Head of caudate nucleus (tissue), 42 donors: ENCODE measurements at regions not wholly inside any gene's neighbourhood (a gene's known extent, or its start where the extent isn't known, plus 50 kb on each side); places are given as distances from the start of the nearest gene placed in this dataset.

ENCODE experiments used
- DNase-seq, 42 donors: peaks; one replicate each; pipeline versions ENCODE4 v3.0.0 to v3.0.0-alpha.2; 2020 to 2021; ENCODE audit warnings: mixed read lengths in 7 of 42
- intact Hi-C: fragments of 100-400 bp; cut with DNase I; formaldehyde crosslinking; loops from one replicate; pipeline ENCODE4 v1.15.0; 2022

DNA sequence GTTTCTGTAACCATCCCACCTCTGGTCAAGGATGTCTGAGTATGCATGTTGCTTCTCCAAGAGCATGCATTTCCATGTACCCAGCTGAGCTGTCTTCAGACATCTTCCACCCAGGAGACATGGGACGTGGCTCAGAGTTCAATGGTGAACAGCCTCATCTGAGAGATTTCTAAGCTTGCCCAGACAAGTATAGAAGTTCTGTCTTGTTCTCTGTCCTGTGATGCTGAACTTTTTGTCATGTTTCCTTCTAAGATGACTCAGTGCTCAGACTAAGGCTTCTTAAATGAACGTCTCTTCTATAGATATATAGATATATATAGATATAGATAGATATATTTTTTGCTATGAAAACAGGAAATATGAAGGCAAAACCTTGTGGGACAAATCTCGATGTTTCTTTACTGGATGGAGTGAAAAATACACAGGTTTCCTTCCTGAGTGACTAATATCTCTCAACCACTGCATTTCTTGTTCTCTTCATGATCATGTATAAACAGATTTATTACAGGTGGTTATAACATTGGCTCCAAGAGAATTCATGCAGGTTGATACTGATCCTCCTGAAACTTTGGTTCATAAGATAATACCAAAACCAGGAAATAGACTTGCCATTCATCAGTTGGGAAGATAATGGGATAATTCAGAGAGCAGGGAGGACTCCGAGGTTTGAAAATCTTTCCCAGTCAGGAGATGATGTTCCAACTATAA is 168.2 kb downstream of the ZNF518B start:
- intact Hi-C loops: no loop called here
- DNase-seq: no peak

DNA sequence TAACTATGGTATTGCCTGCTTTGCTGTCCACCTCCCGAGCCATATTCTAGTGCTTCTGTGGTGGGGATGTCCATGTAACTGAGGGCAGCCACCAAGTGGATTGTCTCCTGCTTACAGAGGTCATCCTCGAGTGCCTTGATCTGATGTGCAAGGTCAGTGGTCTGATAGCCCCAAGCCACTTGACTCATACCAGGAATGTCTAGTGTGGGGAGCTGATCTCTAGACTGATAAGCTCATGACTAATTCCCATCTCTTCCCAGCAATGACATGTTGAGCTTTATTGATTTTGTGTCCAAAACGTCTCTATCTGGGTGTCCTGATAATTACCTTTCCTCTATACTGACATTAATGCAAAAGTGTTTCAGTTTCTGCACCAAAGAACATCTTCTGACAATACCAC is 168.4 kb upstream of the WDR1 start:
- intact Hi-C loops: no loop called here
- DNase-seq: no peak

GRCh38 chr4:10283761-10284160 is 167.2 kb upstream of the WDR1 start:
- intact Hi-C loops: no loop called here
- no peak for DNase-seq

GRCh38 chr4:10281996-10282395 is 165.4 kb upstream of the WDR1 start:
- no peak for DNase-seq
- intact Hi-C loops: no loop called here

DNA sequence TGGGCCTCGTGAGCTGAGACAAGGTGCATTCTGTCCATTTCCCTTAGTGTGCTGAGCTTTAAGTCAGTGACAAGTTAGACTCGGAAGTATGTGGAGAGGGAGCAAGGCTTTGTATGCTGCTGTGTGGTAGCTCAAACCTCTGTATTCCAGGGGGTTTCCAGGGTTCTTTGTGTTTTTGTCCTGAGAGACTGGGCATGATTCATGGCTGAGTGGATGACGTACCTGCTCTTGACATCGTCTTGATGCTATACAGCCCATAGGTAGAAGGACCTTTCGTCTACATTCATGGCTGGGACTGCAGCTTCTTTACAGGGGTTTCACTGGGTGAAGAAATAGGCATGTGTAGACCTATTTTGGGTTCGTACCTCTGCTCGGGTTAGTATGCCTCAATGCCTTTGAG is 162.7 kb upstream of the WDR1 start:
- intact Hi-C loops: no loop called here
- DNase-seq: no peak

DNA sequence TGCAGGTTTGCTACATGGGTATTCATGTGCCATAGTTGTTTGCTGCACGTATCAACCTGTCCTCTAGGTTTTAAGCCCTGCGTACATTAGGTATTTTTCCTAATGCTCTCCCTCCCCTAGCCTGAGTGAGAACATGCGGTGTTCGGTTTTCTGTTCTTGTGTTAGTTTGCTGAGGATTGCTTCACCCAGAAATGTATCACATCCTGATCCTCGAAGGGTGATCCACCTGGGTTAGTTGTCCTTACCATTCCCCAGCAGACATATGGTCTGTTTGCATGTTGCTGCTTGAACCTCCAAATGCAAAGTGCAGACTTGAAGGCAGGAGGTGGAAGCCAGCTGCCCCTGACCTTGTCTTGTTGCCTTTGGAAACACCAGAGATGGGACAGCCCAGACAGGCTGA is 161.5 kb upstream of the WDR1 start:
- no peak for DNase-seq
- intact Hi-C loops: no loop called here

- DNase-seq: no peak
- intact Hi-C loops: no loop called here
Observed at GRCh38 chr4:10276152-10276551, 159.6 kb upstream of the WDR1 start.

- intact Hi-C loops: no loop called here
- DNase-seq: no peak
Observed at GRCh38 chr4:10275696-10276095, 159.1 kb upstream of the WDR1 start.

DNA sequence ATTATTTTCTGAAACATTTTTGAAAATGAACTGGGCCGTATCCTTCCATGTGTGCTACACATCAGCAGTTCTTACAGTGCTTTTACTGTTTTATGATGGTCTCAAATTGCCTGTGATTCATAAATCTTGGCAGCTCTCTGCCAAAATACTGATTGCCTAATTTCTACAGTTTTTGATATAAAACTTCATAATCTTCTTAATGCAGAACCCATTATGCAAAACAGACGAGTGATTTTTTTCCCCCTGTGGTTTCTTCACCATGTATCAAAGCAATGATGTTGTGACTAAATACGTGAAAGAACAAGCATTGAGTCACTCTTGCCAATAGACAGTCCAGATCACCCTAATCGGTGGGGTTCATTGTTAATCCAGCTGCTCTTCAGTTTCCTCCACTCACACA is 156.4 kb upstream of the WDR1 start:
- no peak for DNase-seq
- intact Hi-C loops: no loop called here

GRCh38 chr4:10272511-10272910 is 155.9 kb upstream of the WDR1 start:
- DNase-seq: no peak
- intact Hi-C loops: no loop called here

- intact Hi-C loops: no loop called here
Observed at GRCh38 chr4:10267066-10267465, 150.5 kb upstream of the WDR1 start.

GRCh38 chr4:10260777-10261176 is 144.2 kb upstream of the WDR1 start:
- intact Hi-C loops: no loop called here

More at GRCh38 chr4:10267066-10267465, 150.5 kb upstream of the WDR1 start:
- no peak for DNase-seq

DNA sequence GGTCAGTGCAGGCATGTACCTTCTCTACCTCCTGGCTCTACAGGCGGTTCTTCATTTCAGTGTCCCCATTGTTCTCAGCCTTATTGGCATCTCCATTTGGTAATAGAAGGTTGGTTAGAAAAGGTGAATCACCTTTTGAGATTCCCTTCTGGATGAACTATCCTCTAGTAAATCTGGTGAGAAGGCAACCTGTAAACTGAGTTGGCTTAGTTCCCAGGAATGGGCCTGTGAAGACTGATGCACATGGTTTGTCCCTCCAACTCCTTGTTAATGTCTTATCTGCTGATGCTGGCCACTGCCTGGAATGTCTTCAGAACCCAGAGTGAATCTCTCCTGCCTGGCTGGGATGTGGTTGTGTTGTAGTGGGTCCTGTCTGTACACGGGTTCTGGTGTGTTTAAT is 143.4 kb upstream of the WDR1 start:
- no peak for DNase-seq
- intact Hi-C loops: no loop called here

More at GRCh38 chr4:10260777-10261176, 144.2 kb upstream of the WDR1 start:
- no peak for DNase-seq

DNA sequence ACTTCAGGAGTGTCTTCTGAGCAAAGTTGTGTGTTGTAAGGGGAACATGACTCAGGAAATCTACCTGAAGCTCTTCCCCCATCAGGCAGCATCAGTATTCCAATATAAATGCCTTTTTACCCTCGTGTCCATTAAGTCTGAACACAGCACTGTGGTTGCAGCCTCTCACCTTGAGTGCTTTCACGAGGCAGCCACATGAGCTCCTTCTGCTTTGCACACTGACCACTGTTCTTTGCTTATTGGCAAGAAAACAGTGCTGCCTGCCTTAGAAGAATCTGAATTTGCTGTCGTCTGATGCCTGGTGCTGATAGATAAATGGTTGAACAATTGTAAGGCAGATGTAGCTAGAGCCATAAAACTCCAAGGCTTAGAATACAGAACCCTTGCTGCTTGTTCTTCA is 139.6 kb upstream of the WDR1 start:
- intact Hi-C loops: no loop called here
- DNase-seq: no peak

DNA sequence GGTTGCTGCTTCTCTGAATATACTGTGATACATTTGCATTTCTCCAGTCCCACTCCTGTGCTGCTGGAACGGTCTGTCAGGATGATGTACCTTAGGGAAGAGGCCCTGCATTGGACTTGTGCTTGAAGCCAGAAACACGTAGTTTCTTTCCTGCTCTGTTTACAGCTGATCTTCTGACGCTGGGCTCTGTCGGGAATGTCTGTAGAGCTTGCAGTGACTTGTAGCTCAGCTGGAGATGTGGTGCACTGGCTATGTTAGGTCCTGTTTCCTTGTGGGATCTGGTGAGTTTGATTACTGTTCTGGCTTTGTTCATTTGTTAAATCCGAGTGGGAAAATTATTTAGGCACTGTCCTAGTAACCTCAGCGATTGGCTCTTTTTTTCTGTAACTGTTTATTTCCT is 137.2 kb upstream of the WDR1 start:
- DNase-seq: no peak
- intact Hi-C loops: no loop called here

DNA sequence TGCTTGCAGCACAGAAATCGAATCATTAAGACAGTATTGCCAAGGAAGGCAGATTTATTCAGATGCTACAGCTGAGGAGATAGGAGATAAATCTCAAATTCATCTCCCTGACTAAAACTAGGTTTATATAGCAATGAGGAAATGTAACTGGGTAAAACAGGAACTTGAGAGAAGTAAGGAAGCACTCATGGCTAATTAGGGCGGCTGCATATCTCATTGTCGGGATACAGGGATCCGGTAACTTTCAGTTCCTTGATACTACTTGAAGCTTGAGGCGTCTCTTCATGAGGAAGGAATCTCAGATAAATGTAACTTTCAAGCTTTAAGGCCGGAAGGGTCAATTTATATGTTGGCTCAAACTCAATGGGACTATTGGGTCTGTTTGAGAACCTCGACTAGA is 129.2 kb upstream of the WDR1 start:
- intact Hi-C loops: no loop called here
- no peak for DNase-seq

- intact Hi-C loops: no loop called here
Observed at GRCh38 chr4:10243856-10244255, 127.3 kb upstream of the WDR1 start.

GRCh38 chr4:10240691-10241090 is 124.1 kb upstream of the WDR1 start:
- no peak for DNase-seq
- intact Hi-C loops: no loop called here

More at GRCh38 chr4:10243856-10244255, 127.3 kb upstream of the WDR1 start:
- DNase-seq: no peak

GRCh38 chr4:10239982-10240654 is 123.5 kb upstream of the WDR1 start:
- peak in 7 of 42 donors; percentile 2 to 31 (median 12) for DNase-seq

GRCh38 chr4:10237131-10237530 is 120.5 kb upstream of the WDR1 start:
- intact Hi-C loops: no loop called here
- DNase-seq: no peak

More at GRCh38 chr4:10239982-10240654, 123.5 kb upstream of the WDR1 start:
- intact Hi-C loops: no loop called here

GRCh38 chr4:10232114-10232513 is 115.5 kb upstream of the WDR1 start:
- intact Hi-C loops: no loop called here
- no peak for DNase-seq
